ENCODE measurements at regions not wholly inside any gene's neighbourhood (a gene's known extent, or its start where the extent isn't known, plus 50 kb on each side); places are given as distances from the start of the nearest gene placed in this dataset.

DNA sequence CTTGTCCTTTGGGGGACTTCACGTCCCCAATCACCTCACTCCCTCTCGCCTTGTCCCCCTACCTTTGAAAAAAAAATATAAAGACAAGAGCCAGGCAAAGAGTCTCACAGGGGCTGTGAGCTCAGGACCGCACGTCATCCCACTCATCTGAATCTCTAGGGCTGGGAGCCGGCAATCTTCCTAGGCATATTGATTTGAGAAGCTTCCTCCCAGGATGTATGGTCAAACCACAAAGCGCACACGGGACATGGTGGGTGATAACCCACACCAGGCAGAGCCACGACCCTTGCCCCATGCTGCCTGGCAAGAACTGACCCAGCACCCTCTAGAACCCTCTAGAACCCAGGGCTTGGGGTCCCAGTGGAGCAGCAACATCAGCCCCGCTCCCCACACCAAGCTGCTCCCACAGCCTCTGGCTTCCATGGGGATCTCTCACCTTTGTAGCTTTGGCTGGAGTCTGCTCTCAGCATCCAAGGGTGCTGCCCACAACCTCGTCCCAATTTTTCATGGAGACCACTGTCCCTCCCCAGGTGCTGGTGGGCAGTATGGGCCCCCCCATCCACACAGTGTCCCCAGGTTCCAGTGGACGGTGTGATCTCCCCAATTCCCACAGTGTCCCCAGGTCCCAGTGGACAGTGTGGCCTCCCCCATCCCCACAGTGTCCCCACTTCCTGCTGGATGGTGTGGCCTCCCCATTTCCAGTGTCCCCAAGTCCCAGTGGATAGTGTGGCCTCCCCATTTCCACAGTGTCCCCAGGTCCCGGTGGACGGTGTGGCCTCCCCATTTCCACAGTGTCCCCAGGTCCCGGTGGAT lies 85.2 kb upstream of the FGF3 start:
- DNase-seq (ENCODE audit: low read depth), result no peak

DNA sequence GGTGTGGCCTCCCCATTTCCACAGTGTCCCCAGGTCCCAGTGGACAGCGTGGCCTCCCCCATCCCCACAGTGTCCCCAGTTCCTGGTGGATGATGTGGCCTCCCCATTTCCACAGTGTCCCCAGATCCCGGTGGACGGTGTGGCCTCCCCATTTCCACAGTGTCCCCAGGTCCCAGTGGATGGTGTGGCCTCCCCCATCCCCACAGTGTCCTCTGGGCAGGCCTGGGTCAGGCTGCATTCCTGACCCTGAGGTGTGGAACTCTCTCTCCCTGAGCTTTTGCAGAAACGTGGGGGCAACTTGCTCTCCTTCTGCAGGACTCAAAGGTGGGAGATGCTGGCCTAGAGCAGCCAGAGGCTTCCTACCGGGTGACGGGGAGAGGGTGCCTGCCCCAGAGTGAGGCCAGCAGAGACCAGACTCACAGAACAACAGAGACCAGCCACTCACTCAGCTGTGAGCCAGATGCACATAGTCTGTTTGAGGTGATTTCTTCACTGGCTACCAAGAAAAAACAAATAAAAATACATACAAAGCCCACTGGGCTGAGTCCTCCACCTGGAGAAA lies 85.8 kb upstream of the FGF3 start:
- DNase-seq (ENCODE audit: low read depth), result no peak

DNA sequence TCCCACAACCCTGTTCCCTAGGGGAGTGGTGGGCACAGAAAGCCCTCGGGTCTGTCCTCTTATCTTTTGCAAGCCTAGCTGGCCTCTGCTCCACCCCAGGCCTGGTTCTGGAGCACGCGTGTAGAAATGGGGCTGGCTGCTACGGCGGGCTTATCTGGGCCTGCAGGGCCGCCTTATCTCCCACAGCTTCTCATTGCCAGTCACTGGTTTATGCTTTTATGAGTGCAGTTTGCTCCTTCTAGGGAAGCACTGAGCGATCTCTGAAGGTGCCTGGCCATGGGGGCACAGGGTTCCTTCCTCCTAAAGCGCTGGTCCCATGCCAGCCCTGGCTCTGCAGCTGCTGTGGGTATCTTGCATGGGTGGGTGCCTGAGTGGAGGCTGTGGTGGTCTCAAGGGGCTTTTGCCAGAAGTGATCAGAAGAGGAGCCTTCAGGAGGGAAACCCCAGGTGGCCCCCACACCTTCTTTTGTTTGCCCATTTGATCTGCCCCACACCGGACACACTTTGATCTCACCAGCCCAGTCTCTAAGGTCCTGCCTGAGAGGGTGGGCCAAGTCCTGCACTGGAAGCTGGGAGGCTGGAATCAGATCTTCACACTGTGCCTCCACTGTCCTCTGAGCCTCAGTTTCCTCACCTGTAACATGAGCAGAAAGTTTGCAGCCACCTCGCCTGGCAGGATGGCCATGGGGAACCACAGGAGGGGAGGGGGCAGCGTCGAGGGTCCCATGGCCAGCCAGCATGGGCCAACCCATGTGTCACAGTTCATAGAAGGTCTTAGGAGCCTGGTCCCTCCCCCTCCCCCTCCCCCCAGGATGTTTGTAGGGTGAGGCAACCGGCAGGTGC lies 86.6 kb upstream of the FGF3 start:
- DNase-seq (ENCODE audit: low read depth), result no peak

DNA sequence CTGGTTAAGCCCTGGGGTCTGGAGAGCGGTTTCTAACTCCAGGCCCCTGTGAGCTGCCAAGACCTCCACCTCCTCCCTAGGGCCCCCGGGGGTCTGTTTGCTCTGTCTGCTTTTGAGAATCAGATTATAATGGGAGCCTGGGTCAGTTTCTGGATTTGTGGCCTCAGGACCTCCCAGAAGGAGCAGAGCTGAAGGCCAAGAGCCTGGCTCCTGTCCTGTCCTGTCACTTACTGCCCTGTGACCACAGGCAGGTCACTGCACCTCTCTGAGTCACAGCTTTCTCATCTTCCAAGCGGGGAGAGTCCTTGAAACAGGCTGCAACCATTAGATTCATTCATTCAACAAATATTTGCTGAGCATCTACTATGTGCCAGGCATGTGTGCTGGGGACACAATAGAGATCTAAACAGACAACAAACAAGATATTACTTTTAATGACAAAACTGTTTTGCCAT lies 87.3 kb upstream of the FGF3 start:
- DNase-seq (ENCODE audit: low read depth), result no peak

DNA sequence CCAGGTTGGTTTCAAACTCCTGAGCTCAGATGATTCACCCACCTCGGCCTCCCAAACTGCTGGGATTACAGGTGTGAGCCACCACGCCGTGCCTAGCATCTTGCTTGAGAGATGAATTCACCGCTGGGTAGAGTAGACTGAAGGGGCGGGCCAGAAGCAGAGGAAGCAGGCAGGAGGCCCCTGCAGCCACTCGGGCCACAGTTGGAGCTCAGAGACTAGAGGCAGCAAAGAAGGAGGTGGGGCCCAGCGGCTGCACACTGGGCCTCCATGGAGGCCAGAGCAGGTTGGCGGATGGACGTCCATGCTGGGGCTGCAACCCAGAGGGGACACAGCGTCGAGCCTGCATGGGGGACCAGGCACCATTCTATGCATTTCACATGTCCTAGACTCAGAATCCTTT lies 88.4 kb upstream of the FGF3 start:
- no peak for DNase-seq (ENCODE audit: low read depth)

DNA sequence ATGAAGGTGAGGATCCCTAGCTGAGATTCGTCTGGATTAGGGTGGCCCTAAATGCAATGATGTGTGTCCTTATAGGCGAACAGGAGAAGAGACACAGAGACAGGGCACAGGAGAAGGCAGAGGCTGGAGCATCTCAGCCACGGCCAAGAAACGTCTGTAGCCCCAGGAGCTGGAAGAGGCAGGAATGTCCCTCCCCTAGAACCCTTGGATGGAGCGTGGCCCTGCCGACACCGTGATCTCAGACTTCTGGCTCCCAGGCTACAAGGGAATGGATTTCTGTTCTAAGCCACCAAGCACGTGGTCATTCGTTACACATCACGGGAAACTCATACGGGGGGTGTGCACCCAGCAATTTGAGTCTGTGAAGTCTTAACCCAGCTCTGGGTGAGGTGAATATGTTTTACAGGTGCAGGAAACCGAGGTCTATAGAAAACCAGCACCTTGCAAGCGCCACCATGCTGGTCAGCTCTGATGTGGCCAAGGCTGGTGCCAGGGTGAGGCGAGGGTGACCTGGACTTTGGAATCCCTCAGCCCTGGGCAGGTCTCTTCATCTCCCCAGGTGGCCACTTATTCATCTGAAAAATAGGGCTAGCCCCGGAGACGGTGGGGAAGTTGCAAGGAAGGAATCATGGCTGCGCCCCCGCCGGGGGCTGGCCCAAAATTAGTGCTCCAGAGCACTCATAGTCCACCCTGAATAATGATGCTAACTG lies 89.5 kb upstream of the FGF3 start:
- no peak for DNase-seq (ENCODE audit: low read depth)

DNA sequence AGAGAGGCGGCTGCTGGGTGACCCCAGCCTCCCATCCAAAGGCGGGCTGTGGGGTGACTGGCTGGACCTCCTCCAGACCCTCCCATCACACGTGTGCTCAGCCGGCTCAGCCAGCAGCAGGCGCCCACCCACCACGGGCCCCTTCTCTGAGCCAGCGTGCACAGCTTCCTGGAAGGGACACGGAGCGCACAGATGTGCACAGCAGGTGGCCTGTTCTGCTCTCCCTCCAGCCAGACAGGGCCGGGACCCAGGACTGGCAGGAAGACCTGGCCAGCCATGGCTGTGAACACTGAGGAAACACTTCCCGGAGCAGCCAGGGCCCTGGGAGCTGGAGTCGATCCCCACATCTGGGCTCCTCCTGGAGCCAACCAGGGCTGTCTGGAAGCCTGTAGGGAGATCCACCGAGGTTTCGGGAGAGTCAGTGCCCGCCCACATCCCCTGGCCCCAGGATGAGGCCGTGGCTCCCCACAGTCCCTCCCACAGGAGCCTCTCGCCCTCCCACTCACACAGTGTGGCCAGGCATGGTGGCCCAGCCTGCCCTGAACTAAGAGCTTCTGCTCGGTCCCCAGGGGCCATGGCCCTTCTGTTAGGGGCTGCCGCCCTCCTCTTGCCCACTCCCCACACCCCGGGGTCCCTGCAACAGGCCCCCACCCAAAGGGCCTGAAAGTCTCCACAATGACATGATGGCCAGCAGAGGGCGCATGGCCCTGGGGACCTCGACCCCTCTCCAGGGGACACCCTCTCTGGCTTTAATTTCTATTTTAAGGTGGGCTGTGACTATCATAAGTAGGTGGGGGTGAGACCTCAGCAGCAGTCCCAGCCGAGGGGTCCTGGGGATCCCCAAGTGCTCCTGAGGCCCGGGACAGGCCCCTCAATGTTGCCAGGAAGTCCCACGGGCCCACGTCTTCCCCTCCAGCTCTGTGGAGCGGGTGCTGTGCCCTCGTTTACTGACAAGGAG lies 90.6 kb upstream of the FGF3 start:
- no peak for DNase-seq (ENCODE audit: low read depth)

DNA sequence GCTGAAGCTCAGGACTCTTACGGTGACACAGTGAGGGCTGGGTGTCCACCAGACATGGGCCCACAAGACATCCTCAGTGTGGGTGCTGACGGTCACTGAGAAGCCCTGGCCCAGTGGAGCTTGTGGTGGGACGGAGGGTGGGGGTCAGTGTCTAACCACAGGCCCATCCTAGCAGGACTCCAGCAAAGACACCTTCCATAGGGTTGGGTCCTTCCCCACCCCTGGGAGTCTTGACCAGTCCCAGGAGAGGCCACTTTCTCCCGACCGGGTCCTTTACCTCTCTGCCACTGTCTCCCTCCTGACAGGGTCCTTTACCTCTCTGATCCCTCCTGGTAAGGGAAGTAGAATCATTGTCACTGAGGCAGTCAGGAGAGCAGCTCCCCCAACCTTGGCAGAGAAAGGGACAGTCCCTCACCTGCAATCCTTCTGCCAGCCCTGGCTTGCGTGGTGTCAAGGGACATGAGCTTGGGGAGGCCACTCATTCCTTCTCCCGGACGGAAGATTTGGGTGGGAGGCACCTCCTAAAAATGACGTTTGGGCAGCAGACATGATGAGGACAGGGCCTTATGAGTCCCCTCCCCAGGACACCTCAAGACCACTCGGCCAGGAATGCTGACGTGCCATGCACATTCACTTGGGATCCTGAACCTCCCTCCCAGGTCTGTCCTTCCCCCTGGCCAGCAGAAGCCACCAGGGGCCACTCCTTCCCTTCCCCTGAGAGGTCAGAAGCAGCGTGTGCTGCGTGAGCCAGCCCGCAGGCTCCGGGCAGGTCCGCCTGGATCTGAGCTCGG lies 91.5 kb upstream of the FGF3 start:
- DNase-seq (ENCODE audit: low read depth), result no peak

DNA sequence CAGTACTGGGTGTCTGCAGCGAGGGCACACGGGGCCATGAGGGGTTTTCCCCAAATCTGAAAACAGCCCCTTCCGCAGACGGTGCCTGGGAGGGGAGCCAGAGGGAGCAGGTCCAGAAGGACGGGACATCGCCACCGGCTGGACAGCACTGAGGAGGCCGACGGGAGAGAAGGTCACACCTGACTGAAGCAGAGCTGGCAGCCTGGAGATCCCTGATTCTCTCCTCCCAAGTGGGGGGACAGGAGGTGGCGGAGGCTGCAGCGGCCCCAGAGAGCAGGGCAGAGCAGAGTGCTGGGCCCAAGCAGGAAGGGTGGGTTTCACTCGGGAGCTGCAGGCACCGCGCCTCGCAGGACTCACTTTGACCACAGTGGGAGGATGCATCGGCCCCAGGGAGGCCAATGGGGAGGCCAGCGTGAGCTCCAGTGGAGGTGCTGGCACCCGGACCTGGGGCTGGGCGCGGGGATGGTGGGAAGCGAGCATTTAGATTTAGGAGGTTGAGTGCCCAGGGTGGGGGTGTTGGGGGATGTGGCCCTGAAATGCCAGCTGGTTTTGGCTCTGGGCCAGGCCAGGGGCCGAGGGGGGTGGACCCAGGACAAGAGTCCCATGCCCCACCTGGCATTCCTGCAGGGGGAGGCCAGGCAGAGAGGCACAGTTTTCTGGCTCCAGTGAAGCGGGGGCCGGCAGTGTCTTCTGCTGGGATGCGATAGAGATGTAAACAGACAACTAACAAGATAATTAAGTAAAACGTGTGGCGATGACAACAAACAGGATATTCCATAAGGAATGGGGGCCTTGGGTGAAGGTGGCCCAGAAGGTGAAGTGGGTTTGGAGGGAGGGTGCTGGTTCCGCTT lies 92.3 kb upstream of the FGF3 start:
- no peak for DNase-seq (ENCODE audit: low read depth)

DNA sequence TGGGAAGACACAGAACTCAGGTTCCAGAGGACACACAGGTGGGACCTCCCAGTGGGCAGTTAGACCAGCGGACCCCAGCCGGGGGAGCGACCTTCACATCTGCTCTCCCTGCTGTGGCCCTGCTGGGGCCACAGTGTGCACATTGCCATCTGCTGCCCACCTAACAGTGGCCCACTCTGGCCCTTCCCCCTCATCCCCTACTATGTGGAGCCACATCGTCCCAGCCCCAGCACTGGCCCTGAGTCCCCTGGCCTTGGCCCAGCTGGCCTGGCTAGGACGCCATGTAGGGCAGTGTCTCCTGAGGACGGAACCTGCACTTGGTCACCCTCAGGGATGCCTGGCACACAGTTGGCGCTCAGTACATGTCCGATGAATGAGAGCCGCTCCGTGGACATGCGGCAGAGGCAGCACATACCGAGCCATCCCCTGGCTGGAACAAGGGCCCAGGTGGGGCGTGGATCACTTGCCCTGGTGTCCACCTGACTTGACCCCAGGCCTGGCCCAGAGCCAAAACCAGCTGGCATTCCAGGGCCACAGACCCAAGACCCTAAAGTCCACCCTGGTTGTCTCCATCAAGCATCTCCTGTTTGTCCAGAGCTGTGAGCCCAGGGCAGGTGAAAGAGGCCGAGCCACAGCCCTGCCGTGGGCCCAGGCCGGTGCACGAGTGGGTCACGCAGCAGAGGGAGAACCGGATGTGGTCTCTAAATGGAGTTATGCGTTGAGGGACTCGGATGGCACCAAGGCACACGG lies 93.1 kb upstream of the FGF3 start:
- DNase-seq (ENCODE audit: low read depth), result no peak

DNA sequence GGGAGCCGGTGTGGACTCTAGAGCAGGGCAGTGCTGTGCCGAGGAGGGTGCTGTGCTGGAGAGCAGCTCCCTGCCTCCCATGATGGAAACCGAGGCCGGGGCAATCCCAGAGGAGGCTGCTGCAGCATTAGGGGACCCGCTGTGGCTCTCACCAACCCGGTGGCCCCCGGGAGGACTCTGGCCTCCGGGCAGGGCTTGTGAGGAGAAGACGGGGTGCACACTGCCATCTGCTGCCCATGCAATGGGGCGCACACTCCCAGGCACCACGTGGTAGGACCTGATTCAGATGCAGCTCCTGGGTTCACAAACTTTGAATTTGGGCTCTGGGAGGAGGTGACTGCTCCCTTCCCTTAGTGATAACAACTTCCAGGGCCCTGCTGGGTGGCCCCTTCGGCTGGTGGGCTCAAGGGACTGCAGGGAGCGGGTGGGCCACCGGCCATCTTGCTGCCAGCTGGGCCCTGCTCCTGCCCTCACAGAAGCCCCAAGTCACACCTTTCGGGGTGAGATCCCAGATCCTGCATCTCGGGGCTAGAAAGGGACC lies 93.8 kb upstream of the FGF3 start:
- DNase-seq (ENCODE audit: low read depth), result no peak

DNA sequence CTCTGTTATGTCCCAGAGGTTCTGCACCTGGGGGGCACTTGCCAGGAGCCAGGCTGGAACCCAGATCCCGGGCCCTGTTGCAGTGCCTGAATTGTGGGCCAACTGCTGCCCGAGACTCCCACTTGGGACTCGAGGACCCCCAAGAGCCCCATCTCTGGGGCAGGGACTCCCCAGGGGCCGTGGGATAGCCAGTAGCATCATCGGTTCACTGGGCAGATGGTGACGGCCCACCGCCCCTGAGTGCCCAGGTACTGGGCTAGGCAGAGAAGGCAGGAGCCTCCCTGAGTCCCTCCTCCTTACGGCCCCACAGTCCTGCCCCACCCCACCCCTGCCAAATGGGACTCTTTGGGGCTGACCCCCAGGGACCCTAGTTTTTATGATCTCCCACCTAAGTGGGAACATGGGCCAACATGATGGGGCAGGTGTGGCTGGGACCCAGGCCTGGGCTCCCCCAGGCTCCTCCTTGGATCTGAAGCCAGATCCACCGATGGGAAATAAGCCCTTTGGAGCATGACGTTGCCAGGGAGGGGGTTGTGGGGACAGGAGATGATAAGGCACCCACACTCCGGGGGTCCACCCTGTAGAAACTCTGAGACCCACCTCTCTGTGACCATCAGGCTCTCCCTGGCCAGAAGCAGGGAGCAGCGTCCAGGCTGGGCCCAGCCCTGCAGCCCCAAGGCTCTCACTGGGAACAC lies 94.5 kb upstream of the FGF3 start:
- DNase-seq (ENCODE audit: low read depth), result no peak

DNA sequence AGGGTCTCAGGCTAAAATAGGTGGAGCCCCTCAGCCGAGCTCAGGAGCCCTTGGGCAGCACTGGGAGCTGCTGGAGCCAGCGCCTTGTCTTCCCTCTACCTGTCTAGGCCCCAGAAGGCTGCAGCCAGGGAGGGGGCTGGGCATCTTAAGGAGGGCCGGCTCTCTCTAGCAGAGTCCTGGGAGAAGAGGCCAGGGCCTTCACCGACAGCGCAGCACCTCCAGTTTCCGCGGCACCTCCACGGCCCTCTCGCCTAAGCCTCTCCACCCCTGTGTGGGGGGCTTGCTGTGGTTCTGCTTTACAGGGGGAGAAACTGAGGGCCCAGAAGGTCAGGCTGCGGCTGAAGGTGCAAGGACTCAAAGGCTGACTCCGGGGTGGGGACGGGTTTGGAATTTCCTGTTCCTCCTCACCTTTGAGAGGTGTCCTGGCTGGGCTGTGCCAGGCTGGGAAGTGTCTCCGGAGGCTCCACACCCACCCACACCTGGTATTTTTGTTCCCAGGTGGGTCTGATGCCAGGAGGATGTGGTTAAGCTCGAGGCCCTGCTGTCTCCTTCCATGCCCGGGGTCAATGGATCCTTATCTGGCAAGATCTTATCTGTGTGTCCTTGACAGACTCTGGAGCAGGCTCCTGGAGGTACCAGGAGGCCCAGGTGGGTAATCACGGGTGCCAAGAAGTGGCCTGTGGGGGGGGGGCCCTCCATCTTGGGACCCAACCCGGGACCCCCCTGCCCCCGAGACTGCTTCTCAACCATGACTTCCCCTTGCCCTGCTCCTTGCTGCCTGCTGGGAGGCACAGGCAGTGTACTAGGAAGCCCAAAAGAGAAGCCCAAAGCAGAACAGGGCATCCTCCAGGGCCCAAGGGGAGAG lies 95.3 kb upstream of the FGF3 start:
- no peak for DNase-seq (ENCODE audit: low read depth)

DNA sequence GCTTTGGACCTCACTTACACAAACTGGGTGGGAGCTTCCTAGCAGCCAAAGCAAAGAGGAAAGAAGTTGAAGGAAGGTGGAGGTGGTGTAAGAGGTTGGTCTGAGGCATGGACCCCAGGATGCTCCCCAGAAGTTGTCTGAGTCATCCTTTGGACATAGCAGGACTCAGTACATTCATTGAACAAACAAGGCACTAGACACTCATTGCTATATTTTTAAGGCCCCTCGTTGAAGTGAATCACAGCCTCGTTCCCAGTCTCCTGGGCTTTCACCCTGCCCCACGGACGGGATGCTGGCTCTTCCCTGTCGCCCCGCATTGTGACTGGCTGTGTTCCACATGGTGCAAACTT lies 95.9 kb upstream of the FGF3 start:
- DNase-seq (ENCODE audit: low read depth), result no peak

DNA sequence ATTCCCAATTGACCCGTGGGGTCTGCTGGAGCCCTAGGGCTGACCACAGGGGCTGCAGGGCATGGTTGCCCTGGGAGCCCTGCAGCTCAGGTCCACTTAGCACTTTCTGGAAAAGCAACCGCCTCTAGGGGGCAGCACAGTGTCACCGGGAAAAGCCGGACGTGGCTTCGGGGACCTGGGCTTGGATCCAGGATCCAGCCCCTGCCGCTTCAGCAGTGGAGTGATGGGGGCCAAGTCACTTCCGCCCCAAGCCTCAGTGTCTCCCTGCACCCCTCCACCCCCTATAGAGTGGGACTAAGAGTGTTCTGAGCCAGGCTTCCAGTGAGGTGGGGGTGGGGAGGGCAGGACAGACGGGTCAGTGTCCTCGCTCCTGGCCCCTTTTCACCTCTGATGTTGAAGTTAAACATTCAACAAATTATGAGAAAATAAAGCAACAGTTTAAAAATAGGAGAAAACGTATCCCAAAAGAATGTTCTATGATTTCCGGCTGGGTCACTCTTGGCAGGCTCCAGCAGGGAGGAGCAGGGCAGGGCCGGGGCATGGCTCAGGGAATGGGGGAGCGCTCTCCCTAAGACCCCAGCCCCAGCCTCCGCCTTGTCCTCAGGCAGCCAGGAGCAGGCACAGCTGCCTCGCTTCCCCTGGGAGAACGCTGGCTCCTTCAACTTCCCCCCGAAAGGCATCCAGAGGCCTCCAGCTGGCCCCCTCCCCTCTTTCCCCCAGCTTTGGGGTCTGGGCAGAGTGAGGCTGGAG lies 96.5 kb upstream of the FGF3 start:
- DNase-seq (ENCODE audit: low read depth), result peak; percentile 66
